ENCODE measurements at regions not wholly inside any gene's neighbourhood (a gene's known extent, or its start where the extent isn't known, plus 50 kb on each side); places are given as distances from the start of the nearest gene placed in this dataset.

DNA sequence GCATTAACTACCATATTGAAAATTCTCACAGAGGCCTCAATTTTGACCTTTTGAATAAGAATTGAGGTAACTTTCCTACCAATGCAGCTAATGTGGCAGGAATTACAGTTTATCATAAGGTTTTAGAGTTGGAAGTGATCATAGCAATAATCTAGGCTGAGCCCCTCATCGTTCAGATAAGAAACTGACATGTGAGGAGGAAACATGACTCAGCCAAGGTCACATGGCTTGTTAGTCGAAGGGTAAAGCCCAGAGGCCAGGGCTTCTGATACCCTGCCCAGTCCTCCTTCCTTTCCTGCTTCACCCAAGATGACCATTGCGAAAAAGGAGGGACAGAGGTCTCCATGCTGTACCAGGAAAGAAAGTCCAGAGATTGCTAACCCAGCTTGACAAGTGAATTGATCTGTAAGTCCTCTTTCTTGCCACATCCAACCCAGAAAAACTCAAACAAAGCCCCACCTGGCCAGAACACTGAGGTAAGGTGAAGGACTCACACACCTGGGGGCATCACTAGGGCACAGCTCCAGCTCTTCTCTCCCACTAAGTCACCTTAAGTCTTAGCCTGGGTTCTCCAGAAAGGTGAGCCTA is 174.8 kb downstream of the EN1 start:
- Histone ChIP-seq H3K9me2 (replicated peaks; ENCODE audit: insufficient read depth, low read length) (no peaks in the 10 kb centered on the region), H3K36me3 (ENCODE audit: low read length) (no peaks in the 10 kb centered on the region), H3K9ac (ENCODE audit: low read length) (no peak overlapping the region), H2AFZ (ENCODE audit: low read depth, low read length, severe bottlenecking) (no peak overlapping the region), H3K4me3 (ENCODE audit: insufficient read depth, low read length, poor library complexity, severe bottlenecking) (no peak overlapping the region), H3K9me3 (ENCODE audit: insufficient read depth, low read length) (no peaks in the 10 kb centered on the region), H3F3A (ENCODE audit: insufficient read depth) (no peaks in the 10 kb centered on the region), H3K4me2 (ENCODE audit: low read depth, low read length, poor library complexity, severe bottlenecking) (no peak overlapping the region), H3K27me3 (ENCODE audit: low read length) (no peaks in the 10 kb centered on the region), H4K20me1 (ENCODE audit: low read depth, low read length) (no peaks in the 10 kb centered on the region), H3K79me2 (ENCODE audit: insufficient read depth, low read length) (no peaks in the 10 kb centered on the region), H3K27ac (ENCODE audit: low read depth, low read length) (no peak overlapping the region)
- TF ChIP-seq, protein P1, sequence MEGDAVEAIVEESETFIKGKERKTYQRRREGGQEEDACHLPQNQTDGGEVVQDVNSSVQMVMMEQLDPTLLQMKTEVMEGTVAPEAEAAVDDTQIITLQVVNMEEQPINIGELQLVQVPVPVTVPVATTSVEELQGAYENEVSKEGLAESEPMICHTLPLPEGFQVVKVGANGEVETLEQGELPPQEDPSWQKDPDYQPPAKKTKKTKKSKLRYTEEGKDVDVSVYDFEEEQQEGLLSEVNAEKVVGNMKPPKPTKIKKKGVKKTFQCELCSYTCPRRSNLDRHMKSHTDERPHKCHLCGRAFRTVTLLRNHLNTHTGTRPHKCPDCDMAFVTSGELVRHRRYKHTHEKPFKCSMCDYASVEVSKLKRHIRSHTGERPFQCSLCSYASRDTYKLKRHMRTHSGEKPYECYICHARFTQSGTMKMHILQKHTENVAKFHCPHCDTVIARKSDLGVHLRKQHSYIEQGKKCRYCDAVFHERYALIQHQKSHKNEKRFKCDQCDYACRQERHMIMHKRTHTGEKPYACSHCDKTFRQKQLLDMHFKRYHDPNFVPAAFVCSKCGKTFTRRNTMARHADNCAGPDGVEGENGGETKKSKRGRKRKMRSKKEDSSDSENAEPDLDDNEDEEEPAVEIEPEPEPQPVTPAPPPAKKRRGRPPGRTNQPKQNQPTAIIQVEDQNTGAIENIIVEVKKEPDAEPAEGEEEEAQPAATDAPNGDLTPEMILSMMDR (IDR thresholded peaks at IDR 0.05; ENCODE audit: insufficient read depth, low read length, poor library complexity, severe bottlenecking) = no peak
- TF ChIP-seq EZH2phosphoT487 (conservative IDR thresholded peaks at IDR 0.05; ENCODE audit: low read length) = no peak

DNA sequence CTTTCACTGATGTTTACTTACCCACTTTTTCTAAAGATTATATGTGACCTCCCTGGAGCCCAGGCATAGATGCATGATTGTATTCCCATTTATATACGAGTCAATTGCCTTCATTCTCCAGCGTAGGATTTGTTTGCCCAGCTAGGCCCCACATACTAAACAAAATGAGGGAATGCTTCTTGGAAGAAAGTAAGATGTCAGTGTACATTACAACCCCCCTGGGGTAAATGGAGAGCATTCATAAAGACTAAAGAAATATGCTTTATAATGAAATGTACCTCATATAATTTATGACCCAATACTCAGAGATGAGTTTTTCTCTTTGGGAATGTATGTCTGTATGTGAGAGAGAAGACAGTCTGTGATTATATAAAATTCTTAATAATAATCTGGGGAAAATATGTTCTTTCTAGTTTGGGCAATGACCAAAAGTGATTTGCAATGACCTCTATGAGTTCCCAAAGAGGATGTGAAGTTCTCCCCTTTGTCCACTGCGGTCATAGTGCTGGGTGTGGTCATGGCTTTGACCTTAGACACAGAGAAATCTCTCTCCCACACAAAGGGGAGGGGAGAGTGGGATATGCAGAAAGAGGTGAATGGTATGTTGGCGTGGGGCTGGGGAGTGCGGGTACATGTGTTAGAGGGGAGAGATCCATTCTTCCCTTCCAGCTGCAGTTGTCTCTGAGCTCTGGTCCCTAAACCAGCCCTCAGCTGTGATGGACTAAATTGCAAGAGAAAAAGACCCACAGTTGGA is 175.6 kb downstream of the EN1 start:
- TF ChIP-seq, protein P1 (IDR thresholded peaks at IDR 0.05; ENCODE audit: insufficient read depth, low read length, poor library complexity, severe bottlenecking) = no peak
- TF ChIP-seq EZH2phosphoT487 (conservative IDR thresholded peaks at IDR 0.05; ENCODE audit: low read length) = no peak
- no peak overlapping the region for H3K4me3 ChIP-seq (ENCODE audit: insufficient read depth, low read length, poor library complexity, severe bottlenecking)
- H3K9me3 ChIP-seq (ENCODE audit: insufficient read depth, low read length) = no peaks in the 10 kb centered on the region
- H3K9me2 ChIP-seq (replicated peaks; ENCODE audit: insufficient read depth, low read length) = no peaks in the 10 kb centered on the region
- H4K20me1 ChIP-seq (ENCODE audit: low read depth, low read length) = no peaks in the 10 kb centered on the region
- H3K36me3 ChIP-seq (ENCODE audit: low read length) = no peaks in the 10 kb centered on the region
- no peaks in the 10 kb centered on the region for H3K79me2 ChIP-seq (ENCODE audit: insufficient read depth, low read length)
- no peaks in the 10 kb centered on the region for H3F3A ChIP-seq (ENCODE audit: insufficient read depth)
- H3K9ac ChIP-seq (ENCODE audit: low read length) = no peak overlapping the region
- no peak overlapping the region for H3K4me2 ChIP-seq (ENCODE audit: low read depth, low read length, poor library complexity, severe bottlenecking)
- H2AFZ ChIP-seq (ENCODE audit: low read depth, low read length, severe bottlenecking) = no peak overlapping the region
- H3K27me3 ChIP-seq (ENCODE audit: low read length) = no peaks in the 10 kb centered on the region
- H3K27ac ChIP-seq (ENCODE audit: low read depth, low read length) = no peak overlapping the region

DNA sequence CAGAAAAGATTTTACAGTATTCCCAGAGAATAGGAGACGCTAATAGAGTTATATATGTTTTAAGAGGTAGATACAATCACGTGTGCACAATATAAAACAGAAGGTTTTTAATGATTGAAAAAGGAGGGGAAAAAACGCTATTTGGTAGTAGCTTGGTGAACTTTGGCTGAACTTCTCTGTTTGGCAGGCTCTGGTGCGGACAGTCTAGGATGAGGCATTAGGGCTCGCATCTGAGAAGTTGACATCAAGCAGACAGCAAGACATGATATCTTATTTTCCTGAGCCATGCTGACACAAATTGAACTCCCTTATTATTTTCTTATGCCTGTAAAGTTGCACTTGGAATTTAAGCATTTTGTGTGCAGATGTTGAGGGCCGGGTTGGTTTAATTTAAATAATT is 176.6 kb downstream of the EN1 start:
- H3F3A ChIP-seq (ENCODE audit: insufficient read depth) = no peaks in the 10 kb centered on the region
- no peaks in the 10 kb centered on the region for H3K9me2 ChIP-seq (replicated peaks; ENCODE audit: insufficient read depth, low read length)
- no peaks in the 10 kb centered on the region for H4K20me1 ChIP-seq (ENCODE audit: low read depth, low read length)
- H2AFZ ChIP-seq (ENCODE audit: low read depth, low read length, severe bottlenecking) = no peak overlapping the region
- H3K27me3 ChIP-seq (ENCODE audit: low read length) = no peaks in the 10 kb centered on the region
- TF ChIP-seq EZH2phosphoT487 (conservative IDR thresholded peaks at IDR 0.05; ENCODE audit: low read length) = no peak
- TF ChIP-seq, protein P1 (IDR thresholded peaks at IDR 0.05; ENCODE audit: insufficient read depth, low read length, poor library complexity, severe bottlenecking) = no peak
- H3K36me3 ChIP-seq (ENCODE audit: low read length) = no peaks in the 10 kb centered on the region
- no peak overlapping the region for H3K4me3 ChIP-seq (ENCODE audit: insufficient read depth, low read length, poor library complexity, severe bottlenecking)
- H3K9me3 ChIP-seq (ENCODE audit: insufficient read depth, low read length) = no peaks in the 10 kb centered on the region
- H3K9ac ChIP-seq (ENCODE audit: low read length) = no peak overlapping the region
- H3K4me2 ChIP-seq (ENCODE audit: low read depth, low read length, poor library complexity, severe bottlenecking) = no peak overlapping the region
- H3K79me2 ChIP-seq (ENCODE audit: insufficient read depth, low read length) = no peaks in the 10 kb centered on the region
- no peak overlapping the region for H3K27ac ChIP-seq (ENCODE audit: low read depth, low read length)

All from SU-DHL-6 (cell line).